GM23248 (cell line): ENCODE measurements at regions not wholly inside any gene's neighbourhood (a gene's known extent, or its start where the extent isn't known, plus 50 kb on each side); places are given as distances from the start of the nearest gene placed in this dataset.

ENCODE experiments used
- EZH2 ChIP-seq: fragments of 200-600 bp; sonication (generic); IDR thresholded peaks from 2 replicates; pipeline ENCODE4 v1.6.1; 2018; ENCODE audit warnings: antibody characterized with exemption, mild to moderate bottlenecking; ENCODE audit not compliant: insufficient read depth, poor library complexity, severe bottlenecking
- EZH2phosphoT487 ChIP-seq: fragments of 200-600 bp; sonication (generic); IDR thresholded peaks from 2 replicates; pipeline ENCODE4 v1.6.1; 2018; ENCODE audit warnings: antibody characterized with exemption, moderate library complexity, mild to moderate bottlenecking, low read depth; ENCODE audit not compliant: insufficient read depth

DNA sequence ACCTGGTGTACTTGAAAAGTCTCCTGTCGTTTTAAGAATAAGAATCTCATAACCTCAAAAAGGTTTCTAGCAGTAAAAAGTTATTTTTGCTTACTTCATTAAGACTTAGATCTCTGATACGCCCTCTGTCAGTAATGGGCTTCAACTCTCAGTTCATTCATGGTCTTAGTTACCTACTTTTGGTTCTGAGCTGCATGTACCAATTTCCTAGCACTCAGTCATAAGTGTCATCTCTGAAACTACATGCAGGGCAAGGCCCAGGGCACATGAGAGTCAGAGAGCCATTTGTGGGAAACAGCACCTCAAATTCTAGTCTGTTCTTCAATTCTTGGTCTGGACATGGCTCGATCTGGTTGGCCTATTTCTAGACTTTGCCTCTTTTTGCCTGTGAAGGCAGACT lies 838.4 kb downstream of the FAM181B start:
- TF ChIP-seq EZH2 = no peak
- TF ChIP-seq EZH2phosphoT487 = no peak
